ENCODE measurements at regions not wholly inside any gene's neighbourhood (a gene's known extent, or its start where the extent isn't known, plus 50 kb on each side); places are given as distances from the start of the nearest gene placed in this dataset.

GRCh38 chr3:78130741-78131290 lies 1090.9 kb downstream of the ROBO2 start:
- TF ChIP-seq CTCF (IDR thresholded peaks at IDR 0.05): no peak
- TF ChIP-seq POLR2AphosphoS5 (IDR thresholded peaks at IDR 0.05): no peak

Measured in transverse colon (tissue), 4 donors.